ENCODE measurements at regions not wholly inside any gene's neighbourhood (a gene's known extent, or its start where the extent isn't known, plus 50 kb on each side); places are given as distances from the start of the nearest gene placed in this dataset.

DNA sequence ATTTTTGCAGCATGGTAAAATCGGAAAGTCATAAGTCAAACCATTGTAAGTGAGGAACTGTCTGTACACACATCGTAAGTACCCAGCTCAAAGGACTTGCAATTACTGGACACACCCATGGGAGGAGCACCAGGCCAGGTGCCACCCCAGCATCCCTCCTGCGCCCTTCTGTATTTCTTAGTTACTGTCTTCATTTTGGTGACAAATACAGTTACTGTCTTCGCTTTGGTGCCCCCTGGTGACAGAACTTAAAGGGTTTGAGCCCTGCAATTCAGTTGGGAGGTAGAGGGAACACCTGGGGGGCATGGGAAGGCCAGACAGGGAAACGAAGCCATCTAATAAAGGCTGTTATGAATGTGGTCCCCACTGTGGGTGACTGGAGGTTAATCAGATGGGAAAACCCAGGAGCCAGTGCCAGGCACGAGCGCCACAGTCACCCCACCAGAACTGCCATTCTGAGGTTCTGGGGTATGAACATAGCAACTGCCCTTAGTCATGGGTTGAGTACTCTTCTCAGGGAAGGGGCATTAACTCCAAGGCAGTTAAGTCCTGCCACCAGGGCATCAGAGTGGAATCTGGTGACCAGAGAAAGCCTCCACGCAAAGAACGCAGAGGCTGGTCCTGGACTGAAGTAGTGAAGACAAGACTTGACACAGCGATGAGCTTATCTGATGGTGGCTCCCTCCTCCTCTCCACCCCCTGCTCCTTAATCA is 612.9 kb downstream of the PTPRU start:
- peak; percentile 40 for DNase-seq (ENCODE audit: low read depth)
- H3K4me3 ChIP-seq (ENCODE audit: low read depth, low read length): no peak overlapping the region
- TF ChIP-seq, protein P1, sequence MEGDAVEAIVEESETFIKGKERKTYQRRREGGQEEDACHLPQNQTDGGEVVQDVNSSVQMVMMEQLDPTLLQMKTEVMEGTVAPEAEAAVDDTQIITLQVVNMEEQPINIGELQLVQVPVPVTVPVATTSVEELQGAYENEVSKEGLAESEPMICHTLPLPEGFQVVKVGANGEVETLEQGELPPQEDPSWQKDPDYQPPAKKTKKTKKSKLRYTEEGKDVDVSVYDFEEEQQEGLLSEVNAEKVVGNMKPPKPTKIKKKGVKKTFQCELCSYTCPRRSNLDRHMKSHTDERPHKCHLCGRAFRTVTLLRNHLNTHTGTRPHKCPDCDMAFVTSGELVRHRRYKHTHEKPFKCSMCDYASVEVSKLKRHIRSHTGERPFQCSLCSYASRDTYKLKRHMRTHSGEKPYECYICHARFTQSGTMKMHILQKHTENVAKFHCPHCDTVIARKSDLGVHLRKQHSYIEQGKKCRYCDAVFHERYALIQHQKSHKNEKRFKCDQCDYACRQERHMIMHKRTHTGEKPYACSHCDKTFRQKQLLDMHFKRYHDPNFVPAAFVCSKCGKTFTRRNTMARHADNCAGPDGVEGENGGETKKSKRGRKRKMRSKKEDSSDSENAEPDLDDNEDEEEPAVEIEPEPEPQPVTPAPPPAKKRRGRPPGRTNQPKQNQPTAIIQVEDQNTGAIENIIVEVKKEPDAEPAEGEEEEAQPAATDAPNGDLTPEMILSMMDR (conservative IDR thresholded peaks at IDR 0.05; ENCODE audit: low read depth, low read length): peak; percentile 62

DNA sequence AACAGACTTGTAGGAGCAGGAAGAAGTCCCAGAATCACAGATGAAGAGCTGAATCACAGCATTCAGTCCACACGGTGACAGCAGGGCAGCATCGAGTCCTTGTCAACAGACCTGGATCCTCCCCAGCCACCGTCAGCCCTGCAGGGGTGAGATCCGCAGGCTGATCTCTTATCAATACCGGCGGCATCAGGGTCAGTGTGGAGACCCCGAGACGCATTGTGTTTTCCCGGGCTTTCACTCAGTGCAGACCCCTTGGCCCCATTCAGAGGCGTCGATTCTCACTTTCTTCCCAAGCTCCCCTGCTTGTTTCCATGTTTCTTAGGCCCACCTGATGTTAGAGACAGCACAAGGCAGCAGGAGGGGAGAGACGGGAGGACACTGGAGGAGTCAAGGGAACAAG is 609.6 kb downstream of the PTPRU start:
- TF ChIP-seq, protein P1 (conservative IDR thresholded peaks at IDR 0.05; ENCODE audit: low read depth, low read length): no peak
- no peak overlapping the region for H3K4me3 ChIP-seq (ENCODE audit: low read depth, low read length)
- no peak for DNase-seq (ENCODE audit: low read depth)

GRCh38 chr1:29842130-29842529 is 605.8 kb downstream of the PTPRU start:
- DNase-seq (ENCODE audit: low read depth): no peak
- H3K4me3 ChIP-seq (ENCODE audit: low read depth, low read length): no peak overlapping the region
- TF ChIP-seq, protein P1 (conservative IDR thresholded peaks at IDR 0.05; ENCODE audit: low read depth, low read length): no peak

GRCh38 chr1:29839726-29840125 is 603.4 kb downstream of the PTPRU start:
- TF ChIP-seq, protein P1 (conservative IDR thresholded peaks at IDR 0.05; ENCODE audit: low read depth, low read length): no peak
- H3K4me3 ChIP-seq (ENCODE audit: low read depth, low read length): no peak overlapping the region
- no peak for DNase-seq (ENCODE audit: low read depth)

DNA sequence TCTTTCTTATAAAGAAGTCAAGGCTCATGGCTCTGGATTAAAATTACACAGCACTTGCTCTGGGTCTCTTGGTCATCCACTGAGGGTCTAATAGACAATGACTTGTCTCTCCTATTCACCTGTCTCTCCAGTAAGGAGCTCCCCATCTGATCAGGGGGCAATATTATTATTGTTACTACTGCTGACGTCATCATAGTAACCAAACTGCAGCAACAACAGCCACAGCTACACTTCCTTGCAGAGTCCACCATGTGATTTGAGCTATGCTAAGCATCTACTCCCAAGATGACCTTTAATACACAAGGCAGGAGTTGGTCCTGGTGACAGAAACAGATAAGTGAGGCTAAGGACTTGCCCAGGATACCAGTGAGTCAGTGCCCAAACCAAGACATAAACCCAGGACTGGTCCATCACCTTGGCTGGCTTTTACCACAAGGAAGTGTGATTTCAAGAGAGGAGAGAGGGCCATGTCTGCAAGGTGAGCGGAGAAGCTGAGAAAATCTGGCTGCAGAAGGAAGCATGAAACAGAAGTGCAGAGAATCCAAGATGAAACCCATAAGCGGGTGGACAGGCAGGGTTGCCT is 602.5 kb downstream of the PTPRU start:
- no peak overlapping the region for H3K4me3 ChIP-seq (ENCODE audit: low read depth, low read length)
- TF ChIP-seq, protein P1 (conservative IDR thresholded peaks at IDR 0.05; ENCODE audit: low read depth, low read length): no peak
- no peak for DNase-seq (ENCODE audit: low read depth)

GRCh38 chr1:29836651-29837646 is 600.6 kb downstream of the PTPRU start:
- no peak for DNase-seq (ENCODE audit: low read depth)
- no peak overlapping the region for H3K4me3 ChIP-seq (ENCODE audit: low read depth, low read length)
- TF ChIP-seq, protein P1 (conservative IDR thresholded peaks at IDR 0.05; ENCODE audit: low read depth, low read length): no peak

All from choroid plexus epithelial cell (primary cell).